HepG2 (cell line): ENCODE measurements at regions not wholly inside any gene's neighbourhood (a gene's known extent, or its start where the extent isn't known, plus 50 kb on each side); places are given as distances from the start of the nearest gene placed in this dataset.

Experiments used
- BRCA1 ChIP-seq: sonication (generic); formaldehyde crosslinking; IDR thresholded peaks from 2 replicates; pipeline ENCODE4 v1.4.0; 2020; ENCODE audit warnings: missing genetic modification reagents
- CBX5 ChIP-seq: sonication (generic); formaldehyde crosslinking; IDR thresholded peaks from 2 replicates; pipeline ENCODE4 v1.4.0; 2020; ENCODE audit warnings: missing genetic modification reagents, borderline replicate concordance
- ZNF749 ChIP-seq: sonication (generic); formaldehyde crosslinking; IDR thresholded peaks from 2 replicates; pipeline ENCODE4 v1.8.0; 2022; ENCODE audit warnings: mild to moderate bottlenecking, missing genetic modification reagents, moderate library complexity, borderline replicate concordance
- TF ChIP-seq, protein P1 (sequence below): sonication (generic); formaldehyde crosslinking; IDR thresholded peaks from 2 replicates; pipeline ENCODE4 v1.8.0; 2022; ENCODE audit warnings: missing genetic modification reagents, mild to moderate bottlenecking, borderline replicate concordance
- TF ChIP-seq, protein P2 (sequence below): conservative IDR thresholded peaks from 2 replicates; pipeline ENCODE4 v1.6.1; 2018; ENCODE audit warnings: missing genetic modification reagents

DNA sequence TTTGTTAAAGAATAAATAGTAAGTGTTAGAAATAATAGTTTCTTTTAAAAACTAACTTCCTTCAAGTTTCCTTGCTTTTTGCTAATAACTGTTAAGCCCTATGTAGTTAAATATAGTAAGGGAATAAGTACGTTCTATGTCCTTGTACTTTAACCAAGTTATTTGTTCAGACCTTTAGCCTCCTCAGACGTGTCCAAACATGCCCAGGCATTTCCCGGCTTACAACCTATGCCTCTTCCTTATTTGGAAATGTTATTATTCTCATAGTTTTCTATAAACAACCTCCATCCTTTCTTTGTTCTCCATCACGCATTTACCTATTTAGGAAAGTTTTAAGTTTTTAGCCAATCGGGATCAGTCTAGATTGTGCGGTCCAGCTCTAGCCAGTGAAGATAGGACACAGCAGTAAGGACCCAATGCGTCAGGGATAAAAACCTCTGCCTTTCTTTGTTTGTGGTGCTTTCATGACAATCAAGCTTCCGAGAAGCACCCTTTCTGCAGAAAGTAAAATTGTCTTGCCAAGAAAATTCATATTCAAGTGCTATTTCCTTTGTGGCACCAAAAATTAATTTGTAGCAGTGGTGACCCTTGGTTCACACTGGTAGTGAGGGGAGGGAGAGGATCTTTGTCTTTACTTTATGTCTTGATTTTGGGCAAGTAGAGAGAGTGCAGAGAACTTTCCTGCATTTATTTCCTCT is 851.3 kb upstream of the POM121L12 start:
- TF ChIP-seq CBX5 (CRISPR knock-in tag) = no peak
- TF ChIP-seq ZNF749 = no peak
- TF ChIP-seq, protein P1, sequence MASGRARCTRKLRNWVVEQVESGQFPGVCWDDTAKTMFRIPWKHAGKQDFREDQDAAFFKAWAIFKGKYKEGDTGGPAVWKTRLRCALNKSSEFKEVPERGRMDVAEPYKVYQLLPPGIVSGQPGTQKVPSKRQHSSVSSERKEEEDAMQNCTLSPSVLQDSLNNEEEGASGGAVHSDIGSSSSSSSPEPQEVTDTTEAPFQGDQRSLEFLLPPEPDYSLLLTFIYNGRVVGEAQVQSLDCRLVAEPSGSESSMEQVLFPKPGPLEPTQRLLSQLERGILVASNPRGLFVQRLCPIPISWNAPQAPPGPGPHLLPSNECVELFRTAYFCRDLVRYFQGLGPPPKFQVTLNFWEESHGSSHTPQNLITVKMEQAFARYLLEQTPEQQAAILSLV = no peak
- TF ChIP-seq BRCA1 (CRISPR knock-in tag) = no peak
- TF ChIP-seq, protein P2, sequence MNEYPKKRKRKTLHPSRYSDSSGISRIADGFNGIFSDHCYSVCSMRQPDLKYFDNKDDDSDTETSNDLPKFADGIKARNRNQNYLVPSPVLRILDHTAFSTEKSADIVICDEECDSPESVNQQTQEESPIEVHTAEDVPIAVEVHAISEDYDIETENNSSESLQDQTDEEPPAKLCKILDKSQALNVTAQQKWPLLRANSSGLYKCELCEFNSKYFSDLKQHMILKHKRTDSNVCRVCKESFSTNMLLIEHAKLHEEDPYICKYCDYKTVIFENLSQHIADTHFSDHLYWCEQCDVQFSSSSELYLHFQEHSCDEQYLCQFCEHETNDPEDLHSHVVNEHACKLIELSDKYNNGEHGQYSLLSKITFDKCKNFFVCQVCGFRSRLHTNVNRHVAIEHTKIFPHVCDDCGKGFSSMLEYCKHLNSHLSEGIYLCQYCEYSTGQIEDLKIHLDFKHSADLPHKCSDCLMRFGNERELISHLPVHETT (CRISPR knock-in tag) = no peak
